GM21390 (cell line): ENCODE measurements at regions not wholly inside any gene's neighbourhood (a gene's known extent, or its start where the extent isn't known, plus 50 kb on each side); places are given as distances from the start of the nearest gene placed in this dataset.
"Not testable (repeated sequence)": the region's sequence is repeated elsewhere in the genome, so short reads cannot be mapped to it uniquely, and the experiment has no call there.

Source experiments
- ATAC-seq: cut with Tn5 transposase; IDR thresholded peaks from one replicate; pipeline ENCODE4 v1.9.1; 2021; ENCODE audit not compliant: unreplicated experiment

DNA sequence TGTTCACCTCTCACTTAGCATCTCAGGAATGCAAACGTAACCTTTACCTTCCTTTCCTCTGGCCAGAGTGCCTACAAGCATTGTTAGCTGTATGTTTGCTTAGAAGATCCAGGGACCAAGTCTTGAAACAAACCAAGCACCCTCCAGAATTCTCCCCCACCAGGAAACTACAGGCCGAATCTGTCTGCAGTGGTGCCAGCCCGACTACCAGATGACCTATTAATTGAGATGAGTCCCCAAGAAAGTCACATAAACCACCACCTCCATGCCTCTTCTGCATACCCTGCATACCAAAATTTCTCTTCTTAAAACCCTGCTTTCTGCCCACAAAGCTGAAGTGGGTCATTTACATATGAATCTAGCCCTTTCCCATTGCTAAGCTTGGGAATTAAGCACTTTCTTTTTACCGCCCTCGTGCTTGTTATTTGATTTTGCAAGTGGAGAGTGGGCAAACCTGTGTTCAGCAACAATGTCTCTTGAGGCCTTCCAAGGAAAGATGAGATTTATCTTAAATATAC is 1239.1 kb downstream of the CDH12 start:
- no peak for ATAC-seq

DNA sequence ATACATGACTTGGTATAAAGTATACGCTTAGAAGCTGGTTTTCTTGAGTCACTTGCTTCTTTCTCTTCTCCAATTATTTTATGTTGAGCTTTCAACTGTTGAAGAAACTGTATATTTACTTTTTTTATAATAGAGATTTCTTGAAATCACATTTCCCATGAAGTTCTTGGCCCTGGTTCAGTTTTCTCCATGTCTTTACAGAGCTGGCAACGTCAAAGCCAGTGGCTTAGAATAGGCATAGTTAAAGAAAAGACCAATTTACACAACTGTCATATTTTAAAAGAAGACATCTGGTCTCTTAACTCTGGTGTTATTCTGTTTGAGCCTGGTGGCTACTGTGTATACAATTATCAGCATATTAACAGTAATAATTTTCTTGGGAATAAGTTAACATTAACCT is 1249.3 kb downstream of the CDH12 start:
- ATAC-seq: no peak

DNA sequence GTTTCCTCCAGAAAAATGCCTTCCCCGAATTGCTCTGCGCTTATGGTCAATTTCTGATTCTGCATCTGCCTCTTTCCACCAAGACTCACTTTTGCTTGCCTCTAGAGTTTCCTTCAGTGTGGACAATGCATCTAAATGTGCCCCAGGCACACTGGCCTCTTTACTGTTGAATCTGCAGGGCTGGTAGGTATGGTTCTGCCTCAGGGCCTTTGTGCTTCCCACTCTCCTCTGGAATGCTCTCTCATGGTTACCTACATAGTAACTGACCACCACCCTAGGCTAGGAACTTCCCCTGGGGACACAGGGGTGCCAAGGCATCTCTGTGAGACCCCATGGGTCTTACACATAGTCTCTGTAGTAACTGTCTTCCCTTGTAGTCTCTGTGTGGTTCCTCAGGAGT is 1258.6 kb downstream of the CDH12 start:
- no peak for ATAC-seq

DNA sequence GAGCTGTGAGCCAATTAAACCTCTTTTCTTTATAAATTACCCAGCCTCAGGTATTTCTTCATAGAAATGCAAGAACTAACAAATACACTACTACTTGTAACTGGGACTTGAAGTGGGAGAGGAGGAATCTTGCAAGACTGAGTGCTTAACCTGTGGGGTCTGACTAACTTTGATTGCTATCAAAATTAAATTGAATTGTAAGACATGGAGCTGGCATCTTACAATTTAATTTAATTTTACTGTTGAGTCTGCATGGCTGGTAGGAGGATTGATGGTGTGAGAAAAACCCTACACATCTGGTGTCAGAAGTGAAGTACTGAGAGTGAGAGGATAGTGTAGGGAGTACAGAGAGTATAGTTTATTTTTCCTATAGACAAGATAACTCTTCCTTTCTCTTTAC is 1259.9 kb downstream of the CDH12 start:
- ATAC-seq: no peak

DNA sequence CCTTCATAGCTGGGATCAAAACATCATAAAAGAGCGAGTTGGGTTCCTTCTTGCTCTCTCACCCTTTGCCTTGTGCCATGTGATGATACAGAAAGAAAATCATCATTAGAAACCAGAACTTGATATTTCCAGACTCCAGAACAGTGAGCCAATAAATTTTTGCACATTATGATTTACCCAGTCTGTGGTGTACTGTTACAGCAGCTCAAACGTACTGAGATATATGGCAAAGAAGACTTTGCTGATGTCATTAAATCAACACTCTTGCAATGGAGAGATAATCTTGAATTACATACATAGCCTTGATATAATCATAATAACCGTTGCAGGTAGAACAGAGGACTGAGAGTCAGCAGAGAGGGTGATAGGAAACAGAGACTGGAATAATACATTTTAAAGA is 1271.6 kb downstream of the CDH12 start:
- ATAC-seq: no peak

DNA sequence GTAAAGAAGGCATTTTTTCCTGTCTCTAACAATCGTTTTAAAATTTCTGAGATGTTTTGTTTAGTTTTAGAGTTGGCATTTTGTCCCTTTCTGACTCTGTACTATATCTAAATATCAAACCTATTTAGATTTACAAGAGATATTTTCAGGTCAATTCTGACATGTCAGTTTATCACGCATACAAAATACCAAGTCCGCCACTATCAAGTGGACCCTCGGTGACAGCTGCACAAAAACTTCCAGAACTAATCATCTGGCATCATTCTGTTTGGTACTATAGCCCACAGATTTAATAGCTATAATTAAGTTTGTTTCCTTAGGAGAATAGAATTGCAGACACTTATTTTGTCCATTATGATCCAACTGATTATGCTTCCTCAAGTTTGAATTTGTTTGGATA is 1278.2 kb downstream of the CDH12 start:
- no peak for ATAC-seq

DNA sequence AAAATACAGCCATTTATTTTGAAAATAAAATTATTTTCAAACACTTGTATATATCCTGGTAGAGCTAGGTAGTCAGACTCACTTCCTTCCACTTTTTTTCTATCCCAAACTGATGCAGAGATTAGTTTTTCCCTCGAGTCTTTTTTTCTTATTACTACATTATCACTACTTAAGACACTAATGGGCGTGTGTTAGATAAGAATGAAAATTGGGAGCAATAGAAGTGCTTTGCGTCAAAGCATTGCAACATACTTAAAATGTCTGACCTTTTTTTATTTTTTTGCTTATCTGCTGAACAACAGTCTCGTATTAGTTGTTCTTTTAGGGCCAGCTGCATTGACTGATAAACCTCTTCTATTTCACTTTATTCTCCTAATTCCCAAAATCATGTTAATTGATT is 1278.7 kb downstream of the CDH12 start:
- no peak for ATAC-seq

DNA sequence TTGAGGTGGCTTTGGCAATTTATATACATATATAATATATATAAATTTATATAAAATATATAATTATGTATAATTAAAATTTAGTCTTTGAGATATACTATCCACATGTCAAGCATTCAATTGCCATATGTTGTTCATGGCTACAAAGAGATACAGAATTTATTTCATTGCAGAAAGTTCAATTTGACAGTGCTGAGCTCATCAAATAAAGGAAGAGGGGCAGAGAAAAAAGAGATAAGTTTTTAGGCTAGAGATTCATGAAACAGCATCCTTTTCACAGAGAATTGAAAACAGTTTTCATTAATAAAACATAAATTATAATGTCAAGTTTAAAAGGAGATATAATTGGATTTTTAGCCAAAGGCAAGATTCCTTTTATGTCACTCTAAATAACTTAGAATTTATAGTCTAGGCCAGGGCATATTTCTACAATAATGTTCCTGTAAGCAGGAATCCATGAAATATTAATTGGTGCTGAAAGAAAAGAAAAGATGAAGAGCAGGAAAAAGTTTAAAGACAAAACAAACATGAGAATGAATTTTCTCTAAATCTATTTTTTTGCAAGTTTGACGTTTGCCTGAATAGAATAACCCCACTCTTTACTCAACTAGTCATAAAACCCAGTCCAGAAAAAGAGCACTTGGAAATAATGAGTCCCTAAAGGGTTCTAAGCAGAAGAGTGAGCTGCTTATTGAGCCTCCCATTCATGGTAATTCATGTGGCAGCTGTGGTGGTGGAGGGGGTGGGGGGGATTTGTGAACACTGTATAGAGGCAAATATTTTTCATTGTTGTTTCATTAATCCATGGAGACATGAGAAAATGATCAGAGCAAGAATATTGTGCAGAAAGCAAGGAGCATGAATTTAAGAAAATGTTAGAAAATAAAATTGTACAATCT is 1279.5 kb downstream of the CDH12 start:
- no peak for ATAC-seq

DNA sequence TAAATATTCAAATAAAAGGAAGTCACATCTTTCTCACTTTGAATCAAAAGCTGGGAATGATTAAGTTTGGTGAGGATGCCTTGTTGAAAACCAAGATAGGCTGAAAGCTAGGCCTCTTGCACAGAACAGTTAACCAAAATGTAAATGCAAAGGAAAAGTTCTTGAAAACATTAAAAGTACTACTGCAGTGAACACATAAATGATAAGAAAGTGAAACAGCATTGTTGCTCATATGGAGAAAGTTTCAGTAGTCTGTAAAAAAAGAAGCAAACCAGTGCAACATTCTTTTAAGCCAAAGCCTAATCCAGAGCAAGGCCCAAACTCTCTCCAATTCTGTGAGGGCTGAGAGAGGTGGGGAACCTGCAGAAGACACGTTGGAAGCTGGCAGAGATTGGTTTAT is 1281.9 kb downstream of the CDH12 start:
- ATAC-seq: not testable (repeated sequence)

DNA sequence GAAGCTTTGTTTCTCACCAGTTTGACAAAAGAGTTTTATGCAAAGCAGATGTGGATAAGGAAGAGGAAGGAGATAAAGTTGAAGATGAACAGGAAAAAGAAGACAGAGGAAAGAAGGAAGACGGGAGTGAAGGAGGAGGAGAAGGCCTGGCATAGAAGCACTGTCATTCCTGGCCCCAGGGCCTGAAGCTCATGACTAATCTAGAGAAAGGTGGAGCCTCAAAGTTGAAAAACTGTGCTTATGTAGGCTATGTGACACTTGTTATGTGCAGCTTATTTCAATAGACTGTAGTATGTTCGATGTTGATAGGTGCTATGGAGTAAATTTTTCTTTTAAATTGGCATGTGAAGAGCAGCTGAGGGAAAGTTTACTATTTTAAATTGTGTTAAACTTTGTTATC is 1294.0 kb downstream of the CDH12 start:
- ATAC-seq: not testable (repeated sequence)

DNA sequence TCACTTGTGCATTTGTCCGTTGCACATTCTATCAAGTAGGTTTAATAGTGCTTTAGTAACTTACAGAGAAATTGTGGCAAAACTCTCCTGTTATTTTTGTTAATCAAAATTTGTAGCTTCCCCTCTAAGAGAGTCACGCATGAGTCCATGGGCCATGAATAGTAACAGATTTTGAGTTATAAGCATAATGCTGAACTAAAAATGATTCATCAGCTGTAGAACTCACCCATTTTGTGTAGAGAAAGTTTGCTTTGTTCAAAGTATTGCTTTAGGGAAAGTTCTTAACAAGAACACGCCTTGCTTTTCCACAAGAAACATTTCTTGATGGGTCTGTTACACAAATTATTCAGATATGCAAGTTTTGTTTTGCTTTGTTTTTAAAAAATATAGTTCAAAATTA is 1300.9 kb downstream of the CDH12 start:
- not testable (repeated sequence) for ATAC-seq

DNA sequence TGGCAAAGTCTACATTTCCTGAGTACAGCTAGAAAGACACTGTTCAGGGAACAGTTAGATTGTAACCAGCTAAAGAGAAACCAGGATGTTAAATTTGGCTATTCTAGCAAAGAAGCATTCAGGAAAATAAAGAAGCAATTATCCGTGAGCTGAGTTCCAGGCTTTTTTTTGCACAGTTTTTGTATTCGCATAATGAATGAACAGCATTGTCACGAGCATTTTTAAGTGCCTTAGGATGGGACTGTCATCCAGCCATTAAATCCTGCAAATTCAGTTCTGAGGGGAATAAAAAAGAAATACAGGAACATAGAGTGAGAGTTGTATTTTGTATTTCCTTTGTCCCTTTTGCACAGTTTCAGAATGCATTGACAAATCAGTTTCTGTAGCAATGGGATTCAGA is 1302.2 kb downstream of the CDH12 start:
- ATAC-seq: not testable (repeated sequence)

DNA sequence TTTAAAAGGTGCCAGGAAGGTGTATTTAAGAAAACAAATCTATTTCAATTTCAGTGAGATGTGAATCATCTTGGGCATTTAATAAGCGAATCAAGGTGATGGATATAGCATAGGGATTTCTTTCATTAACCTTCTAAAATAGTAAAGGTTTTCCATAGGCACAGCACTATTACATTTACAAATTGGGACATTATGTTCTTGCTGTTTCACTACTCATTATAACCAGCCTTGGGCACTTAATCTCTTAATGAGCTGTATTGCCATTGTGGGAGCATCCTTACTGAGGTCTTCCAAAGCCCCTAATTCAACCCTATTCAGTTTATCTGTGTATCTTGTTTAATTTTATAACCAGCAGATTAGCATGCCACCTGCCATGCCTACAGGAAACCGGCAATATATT is 1305.5 kb downstream of the CDH12 start:
- ATAC-seq: not testable (repeated sequence)

DNA sequence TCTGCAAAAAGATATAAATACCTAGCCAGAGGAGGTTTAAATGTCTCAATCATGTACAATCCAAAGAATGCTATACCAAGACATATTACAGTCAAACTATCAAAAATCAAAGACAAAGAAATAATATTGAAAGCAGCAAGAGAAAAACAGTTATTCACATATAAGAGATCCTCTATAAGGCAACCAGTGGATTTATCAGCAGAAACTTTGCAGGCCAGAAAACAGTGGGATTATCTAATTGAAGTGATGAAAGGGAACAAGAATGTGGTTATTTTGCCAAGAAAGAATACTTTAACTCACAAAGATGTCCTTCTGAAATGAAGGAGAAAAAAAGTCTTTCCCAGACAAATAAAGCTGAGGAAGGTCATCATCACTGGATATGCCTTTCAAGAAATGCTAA is 1318.0 kb downstream of the CDH12 start:
- not testable (repeated sequence) for ATAC-seq

DNA sequence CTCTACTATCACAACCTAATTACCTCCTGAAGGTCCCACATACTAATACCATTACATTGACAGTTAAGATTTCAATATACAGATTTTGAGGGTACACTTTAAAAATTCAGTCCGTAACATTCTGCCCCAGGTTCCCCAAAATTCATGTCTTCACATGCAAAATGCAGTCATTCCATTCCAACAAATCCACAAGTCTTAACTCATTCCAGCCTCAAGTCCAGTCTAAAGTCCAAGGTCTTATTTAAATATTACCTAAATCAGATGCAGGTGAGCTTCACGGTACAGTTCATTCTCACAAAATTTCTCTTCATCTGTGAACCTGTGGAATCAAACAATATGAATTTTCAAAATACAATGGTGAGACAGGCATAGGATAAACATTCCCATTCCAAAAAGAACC is 1332.0 kb downstream of the CDH12 start:
- ATAC-seq: not testable (repeated sequence)

DNA sequence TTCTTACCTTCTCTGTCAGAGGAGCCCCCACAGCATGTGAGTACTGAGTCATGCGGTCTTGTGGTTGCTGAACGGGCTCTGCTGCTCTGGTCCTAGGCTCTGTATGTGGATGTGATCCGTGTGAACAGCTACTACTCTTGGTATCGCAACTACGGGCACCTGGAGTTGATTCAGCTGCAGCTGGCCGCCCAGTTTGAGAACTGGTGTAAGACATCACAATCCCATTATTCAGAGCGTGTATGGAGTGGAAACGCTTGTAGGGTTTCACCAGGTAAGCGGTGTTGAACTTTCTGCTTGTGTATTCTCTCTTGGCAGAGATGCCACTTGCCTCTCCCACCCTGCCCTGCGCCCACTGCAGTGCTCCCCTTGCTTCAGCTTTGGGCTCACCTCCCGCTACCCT is 1356.2 kb downstream of the CDH12 start:
- ATAC-seq: not testable (repeated sequence)

DNA sequence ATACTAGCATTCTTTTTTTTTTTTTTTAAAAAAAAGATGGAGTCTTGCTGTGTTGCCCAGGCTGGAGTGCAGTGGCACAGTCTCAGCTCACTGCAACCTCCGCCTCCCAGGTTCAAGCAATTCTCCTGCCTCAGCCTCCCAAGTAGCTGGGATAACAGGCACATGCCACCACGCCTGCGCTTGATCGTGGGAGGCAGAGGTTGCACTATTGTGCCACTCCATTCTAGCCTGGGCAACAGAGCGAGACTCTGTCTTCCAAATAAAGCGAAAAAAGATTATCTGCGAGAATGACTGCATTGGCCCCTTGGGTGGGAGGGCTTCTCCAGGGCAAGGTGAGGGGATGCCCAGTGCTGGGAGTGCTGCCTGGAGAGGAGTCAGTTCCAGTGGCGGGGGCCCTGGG is 1357.1 kb downstream of the CDH12 start:
- ATAC-seq: not testable (repeated sequence)

DNA sequence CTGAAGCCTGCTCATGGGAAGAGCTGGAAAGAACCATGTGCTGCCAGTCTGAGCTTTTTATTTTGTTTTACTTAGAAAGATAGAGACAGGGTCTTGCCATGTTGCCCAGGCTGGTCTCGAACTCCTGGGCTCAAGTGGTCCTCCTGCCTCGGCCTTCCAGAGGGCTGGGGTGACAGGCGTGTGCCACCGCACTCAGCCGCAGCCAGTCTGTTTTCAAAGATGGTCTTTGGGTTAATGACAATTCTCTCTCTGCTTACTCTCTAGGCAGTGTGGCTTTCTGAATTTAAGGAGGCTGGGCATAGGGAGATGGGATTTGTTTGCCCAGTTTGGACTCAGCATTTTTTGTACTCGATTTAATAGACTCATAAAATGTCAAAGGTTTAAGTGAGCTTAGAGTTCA is 1357.9 kb downstream of the CDH12 start:
- ATAC-seq: not testable (repeated sequence)

DNA sequence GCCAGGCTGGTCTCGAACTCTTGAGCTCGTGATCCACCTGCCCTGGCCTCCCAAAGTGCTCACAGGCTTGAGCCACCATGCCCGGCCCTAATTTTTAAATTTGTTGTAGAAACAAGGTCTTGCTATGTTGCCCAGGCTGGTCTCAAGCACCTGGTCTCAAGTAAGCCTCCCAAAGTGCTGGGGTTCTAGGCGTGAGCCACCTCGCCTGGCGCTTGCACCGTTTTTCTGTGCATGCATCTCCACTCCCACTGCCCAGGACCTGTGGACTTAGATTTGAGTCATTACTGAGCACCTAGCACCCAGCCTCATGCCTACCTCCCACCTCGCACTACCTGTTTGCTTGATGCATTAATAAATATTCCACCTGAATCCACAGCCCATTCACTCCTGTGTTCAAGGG is 1359.1 kb downstream of the CDH12 start:
- ATAC-seq: not testable (repeated sequence)

DNA sequence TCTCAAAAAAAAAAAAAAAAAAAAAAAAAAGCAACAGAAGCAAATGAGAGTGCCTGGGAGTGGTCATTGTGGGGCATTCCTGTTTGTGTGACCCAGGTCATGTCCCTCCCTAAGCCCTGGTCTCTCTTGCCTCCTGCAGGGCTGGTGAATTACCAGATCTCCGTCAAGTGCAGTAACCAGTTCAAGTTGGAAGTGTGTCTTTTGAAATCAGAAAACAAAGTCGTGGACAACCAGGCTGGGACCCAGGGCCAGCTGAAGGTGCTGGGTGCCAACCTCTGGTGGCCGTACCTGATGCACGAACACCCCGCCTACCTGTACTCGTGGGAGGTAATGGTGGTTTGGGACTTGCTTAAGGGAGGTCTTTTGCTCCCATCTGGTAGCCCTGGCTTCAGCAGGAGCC is 1362.0 kb downstream of the CDH12 start:
- ATAC-seq: not testable (repeated sequence)

DNA sequence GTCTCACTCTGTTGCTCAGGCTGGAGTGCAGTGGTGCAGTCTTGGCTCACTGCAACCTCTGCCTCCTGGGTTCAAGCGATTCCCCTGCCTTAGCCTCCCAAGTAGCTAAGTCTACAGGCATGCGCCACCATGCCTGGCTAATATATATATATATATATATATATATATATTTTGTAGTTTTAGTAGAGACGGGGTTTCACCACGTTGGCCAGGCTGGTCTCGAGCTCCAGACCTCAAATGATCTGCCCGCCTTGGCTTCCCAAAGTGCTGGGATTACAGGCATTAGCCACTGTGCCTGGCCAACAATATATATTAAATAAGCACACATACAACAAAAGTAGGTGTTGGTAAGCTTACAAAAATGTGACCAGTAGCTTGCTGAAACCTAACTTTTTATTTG is 1364.3 kb downstream of the CDH12 start:
- ATAC-seq: not testable (repeated sequence)

DNA sequence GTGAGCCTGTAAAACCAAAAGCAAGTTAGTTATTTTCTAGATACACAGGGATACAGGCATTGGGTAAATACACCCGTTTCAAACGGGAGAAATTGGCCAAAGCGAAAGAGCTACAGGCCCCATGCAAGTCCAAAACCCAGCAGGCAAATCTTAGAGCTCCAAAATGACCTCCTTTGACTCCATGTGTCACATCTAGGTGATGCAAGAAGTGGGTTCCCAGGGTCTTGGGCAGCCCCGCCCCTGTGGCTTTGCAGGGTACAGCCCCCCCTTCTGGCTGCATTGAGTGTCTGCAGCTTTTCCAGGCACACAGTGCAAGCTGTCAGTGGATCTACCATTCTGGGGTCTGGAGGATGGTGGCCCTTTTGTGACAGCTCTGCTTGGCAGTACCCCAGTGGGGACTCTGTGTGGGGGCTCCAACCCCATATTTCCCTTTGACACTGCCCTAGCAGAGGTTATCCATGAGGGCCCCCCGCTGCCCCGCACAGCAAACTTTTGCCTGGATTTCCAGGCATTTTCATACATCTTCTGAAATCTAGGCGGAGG is 1367.6 kb downstream of the CDH12 start:
- not testable (repeated sequence) for ATAC-seq
